Medulla oblongata (tissue), 1 donor: ENCODE measurements at regions not wholly inside any gene's neighbourhood (a gene's known extent, or its start where the extent isn't known, plus 50 kb on each side); places are given as distances from the start of the nearest gene placed in this dataset.

Source experiments
- DNase-seq: peaks from one replicate; pipeline ENCODE4 v3.0.0-alpha.2; 2015; ENCODE audit errors: extremely low spot score

DNA sequence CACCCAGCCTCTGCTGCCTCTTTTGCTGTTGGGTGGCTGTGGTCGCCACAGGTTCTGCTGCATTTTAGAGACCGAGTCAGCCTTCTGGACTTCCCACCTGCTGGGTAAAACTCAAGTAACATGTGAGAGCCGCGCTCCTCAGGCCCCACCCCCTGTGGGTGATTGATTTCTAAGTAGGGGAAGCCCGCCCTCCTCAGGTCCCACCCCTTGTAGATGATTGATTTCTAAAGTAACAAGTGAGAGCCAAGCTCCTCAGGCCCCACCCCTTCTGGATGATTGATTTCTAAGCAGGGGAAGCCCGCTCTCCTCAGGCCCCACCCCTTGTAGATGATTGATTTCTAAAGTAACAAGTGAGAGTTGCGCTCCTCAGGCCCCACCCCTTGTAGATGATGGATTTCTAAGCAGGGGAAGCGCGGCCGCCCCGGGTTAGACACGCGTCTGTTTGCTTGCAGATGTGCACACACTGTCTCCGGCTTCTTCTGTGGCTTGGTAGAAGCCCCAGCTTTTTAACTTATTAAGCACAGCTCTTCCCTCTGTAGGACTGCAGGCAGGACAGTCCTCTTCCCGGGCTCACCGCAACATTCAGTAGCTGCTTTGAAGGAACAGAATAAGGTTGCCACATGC lies 83.4 kb downstream of the FAM43A start:
- DNase-seq: peak; percentile 96

DNA sequence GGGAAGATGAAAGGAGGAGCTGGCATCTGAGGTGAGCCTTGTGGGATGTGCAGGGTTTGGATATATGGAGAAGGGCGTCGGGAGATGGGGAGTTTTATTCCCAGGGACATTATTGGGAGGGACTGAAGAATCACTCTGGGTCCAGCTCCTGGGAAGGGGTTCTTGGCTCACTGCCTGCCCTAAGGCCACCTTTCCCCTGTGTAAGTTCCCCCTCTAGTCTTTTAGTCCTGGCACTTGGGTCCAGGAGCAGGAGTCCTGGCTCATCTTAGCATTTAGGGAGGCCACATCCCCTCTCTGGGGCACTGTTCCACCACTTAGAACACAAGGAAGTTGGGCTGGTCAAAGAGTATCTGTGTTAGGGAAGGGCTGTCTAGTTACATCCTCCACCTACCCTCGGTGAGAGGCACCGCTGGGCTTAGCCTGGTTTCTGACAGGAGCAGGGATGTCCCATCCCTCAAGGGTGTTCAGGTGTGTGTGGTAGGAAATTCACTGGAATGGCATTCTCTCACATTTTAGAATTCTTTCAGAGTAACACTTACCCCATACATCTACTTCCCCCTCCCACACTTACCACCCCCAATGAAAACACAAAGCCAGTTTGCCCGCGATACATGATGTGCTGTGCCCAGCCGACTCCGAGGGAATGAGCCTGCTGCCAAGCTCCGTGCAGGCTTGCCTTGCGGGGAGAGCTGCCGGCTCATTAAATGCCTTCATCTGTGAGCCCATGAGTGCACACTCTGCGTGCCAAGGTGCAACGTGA lies 86.7 kb downstream of the FAM43A start:
- DNase-seq: no peak

GRCh38 chr3:194773216-194773615 lies 87.5 kb downstream of the FAM43A start:
- no peak for DNase-seq

GRCh38 chr3:194773771-194774455 lies 88.2 kb downstream of the FAM43A start:
- DNase-seq: no peak

DNA sequence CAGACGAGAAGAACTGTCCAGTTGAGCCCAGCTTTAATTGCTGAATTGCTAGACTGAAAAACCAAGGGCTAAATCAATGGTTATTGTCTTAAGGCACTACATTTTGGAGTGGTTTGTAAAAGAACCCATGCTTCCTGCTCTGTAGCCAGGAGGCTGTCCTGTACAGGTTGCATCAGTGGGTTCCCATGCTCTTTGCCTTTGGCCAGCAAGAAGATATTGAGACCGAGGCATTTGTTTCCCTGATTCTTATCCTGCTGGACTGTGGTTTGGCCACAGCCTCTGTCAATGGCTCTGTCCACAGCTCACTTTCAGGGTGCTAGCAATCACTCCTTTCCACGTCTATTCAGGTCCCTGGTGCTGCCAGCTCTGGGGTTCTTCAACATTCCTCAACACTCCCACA lies 89.6 kb downstream of the FAM43A start:
- DNase-seq: no peak

DNA sequence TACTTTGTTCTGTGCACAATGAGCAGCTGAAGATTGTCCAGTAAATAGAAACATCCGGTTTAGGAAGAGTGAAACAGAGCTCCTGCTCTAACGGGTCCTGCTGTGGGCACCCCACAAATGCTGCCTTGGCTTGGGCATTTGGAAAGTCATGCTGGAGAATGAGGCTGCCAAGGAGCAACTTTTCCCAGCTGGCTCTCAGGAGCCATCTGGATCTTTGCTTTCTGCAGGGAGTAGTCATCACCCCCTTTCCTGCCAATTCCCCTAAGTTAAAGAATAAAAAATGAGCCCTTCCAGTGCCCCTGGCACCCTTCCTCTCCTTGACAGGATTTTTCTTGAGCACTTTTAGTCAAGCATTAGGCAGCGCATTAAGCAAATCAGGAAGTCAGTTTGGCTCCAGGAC lies 90.0 kb downstream of the FAM43A start:
- no peak for DNase-seq

GRCh38 chr3:194777729-194778128 lies 92.0 kb downstream of the FAM43A start:
- DNase-seq: no peak

DNA sequence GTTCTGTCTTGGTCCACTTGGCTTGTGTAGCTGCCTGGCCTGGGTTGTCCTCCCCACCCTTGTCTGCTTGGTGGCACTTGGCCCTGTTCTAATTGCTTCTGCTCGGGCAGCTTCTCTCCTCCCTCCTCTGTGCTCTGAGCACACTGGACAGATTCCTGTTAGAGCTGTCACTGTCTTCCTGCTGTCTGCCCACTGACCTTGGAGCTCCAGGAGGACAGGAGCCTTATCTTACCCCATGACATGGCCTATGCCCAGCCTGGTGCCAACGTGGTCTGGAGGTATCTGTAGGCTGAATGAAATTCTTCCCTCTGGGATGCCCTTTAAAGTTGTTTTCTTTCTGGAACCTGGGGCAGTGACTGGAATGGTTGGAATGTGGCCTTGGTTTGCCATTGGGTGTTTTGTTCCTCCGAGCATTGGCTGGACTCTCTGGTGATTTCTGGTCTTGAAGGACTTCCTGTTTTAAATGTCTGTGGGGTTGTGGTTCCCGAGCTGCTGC lies 94.1 kb downstream of the FAM43A start:
- DNase-seq: no peak

DNA sequence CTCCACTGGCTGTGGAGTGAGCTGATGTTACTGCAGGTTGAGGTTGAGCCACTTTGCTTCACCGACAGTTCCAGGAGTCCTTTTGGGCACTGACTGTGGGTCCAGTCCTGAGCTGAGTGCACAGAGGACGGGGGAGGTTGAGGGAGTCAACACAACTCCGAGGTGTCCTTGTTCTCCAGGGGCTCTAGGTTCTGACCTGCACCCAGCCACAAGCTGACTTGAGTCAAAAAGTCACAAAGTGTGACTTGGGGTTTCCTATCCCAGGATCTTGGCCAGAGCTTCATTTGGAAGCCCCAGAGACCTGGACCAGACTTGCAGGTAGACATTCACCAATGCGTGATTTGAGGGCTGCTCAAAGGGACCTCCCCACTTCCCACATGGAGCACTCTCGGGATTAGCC lies 95.0 kb downstream of the FAM43A start:
- no peak for DNase-seq

GRCh38 chr3:194781617-194782016 lies 95.9 kb downstream of the FAM43A start:
- no peak for DNase-seq

DNA sequence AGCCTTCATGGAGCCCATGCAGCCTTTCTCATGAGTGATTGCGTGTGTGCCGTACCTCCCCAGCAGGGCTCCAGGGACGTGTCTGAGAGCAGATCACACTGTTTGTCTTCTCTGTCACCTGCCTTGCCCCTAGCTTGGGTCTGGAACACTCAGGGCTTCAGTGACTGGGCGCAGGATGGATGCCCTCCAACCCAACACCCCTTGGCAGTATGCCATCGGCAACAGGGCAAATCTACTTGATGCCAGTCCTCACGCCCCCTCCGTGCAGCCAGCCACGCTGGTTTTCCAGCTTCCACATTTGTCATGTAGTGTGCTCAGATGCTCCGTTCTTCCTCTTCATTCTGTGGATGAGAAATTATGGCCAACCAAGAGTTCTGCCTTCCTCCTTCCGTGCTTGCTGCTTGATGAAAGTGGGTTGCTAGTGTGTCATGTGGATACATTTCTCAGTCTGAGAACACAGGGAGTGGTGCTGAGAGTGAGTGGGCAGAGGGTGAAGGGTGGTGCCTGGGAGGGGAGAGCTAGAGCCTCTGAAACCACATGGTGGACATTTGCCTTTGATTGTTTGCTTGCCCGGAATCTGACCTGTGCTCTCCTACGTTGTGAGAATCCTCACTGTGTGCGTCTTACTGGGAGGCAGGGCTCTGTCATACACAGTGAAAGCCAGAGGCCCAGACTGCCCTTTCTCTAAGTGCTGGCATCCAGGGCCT lies 97.2 kb downstream of the FAM43A start:
- no peak for DNase-seq

DNA sequence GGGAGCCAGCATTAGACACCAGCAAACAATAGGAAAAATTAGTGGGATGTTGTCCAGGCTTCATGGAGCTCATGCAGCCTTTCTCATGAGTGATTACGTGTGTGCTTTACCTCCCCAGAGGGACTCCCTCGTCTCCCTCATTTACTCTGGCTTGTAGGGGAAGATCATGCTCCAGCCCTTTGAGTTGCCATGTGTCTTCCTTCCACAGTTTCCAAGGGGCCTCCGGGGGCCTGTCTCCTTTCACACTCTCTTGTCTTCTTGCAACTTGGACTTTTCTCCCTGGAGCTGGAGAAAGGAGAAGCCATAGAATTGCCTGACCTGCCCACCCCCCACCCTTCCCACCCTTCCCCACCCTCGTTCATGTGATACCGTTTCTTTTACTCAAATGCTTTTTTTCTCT lies 98.7 kb downstream of the FAM43A start:
- no peak for DNase-seq

DNA sequence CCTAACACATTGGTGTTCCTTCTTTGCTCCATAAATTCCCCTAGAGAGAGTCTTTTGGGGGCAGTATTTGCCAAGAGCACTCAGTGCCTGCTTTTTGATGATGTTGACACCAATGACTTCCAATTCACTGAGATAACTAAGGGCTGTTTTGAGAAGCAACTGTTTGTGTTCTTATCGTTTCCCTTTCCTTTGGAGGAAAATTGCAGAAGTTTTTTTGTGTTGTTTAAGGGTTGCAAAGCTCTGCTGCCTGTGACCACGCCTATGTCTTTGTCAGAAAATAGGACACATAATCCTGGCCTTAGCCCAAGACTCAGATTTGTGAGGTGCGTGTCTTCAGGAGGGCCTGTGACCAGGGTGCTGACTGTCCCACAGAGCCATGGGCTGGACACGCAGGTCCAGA lies 99.6 kb downstream of the FAM43A start:
- DNase-seq: no peak

DNA sequence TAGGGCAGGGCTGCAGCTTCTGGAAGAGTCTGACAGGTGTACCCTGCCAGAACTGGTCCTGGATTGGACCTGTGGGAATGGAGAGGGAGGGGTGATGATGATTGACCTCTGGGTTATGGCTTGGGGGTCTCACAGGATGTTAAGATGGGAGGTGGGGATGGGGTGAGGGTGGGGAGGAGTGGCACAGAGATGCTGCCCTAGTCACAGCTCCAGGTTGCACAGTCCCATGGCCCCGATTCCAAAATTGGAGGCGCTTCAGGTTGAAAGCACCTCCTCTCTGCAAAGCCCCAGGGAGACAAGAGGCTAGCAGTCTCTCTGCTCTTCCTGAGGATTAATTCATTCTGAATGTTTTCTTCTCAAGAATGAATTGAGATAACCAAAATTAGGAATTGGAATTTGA lies 101.4 kb downstream of the FAM43A start:
- DNase-seq: no peak

GRCh38 chr3:194787650-194788049 lies 102.0 kb downstream of the FAM43A start:
- no peak for DNase-seq

DNA sequence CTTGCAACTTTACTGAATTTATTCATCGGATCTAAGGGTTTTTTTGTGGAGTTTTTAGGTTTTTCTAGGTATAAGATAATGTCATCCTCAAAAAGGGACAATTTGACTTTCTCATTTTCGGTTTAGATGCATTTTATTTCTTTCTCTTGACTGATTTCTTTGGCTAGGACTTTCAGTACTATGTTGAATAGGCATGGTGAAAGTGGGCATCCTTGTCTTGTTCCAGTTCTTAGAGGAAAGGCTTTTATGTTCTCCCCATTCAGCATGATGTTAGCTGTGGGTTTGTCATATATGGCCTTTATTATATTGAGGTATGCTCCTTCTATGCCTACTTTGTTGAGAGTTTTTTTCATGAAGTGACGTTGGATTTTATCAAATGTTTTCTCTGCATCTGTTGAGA lies 106.7 kb downstream of the FAM43A start:
- DNase-seq: no peak

- no peak for DNase-seq
Measured at GRCh38 chr3:194797555-194798250, 112.0 kb downstream of the FAM43A start.

DNA sequence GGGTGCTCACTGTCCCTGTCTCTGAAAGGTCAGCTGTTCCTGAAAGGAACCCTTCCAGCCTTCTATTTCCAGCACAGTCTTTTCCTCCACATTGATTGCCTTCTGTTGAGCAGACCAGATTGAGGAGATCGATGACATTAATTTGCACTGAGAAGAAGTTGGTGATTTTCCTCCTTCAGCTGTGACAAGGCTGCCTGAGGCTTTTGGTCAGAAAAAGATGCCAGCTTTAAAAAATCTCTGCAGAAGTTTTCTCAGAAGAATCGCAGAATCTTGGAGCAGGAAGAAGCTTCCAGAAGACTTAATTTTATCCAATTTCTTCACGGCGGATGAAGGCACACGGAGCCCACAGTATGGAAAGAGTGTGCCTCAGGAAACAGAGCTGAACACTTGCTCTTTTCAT lies 112.8 kb downstream of the FAM43A start:
- DNase-seq: no peak

GRCh38 chr3:194800002-194800401 lies 114.3 kb downstream of the FAM43A start:
- DNase-seq: no peak

DNA sequence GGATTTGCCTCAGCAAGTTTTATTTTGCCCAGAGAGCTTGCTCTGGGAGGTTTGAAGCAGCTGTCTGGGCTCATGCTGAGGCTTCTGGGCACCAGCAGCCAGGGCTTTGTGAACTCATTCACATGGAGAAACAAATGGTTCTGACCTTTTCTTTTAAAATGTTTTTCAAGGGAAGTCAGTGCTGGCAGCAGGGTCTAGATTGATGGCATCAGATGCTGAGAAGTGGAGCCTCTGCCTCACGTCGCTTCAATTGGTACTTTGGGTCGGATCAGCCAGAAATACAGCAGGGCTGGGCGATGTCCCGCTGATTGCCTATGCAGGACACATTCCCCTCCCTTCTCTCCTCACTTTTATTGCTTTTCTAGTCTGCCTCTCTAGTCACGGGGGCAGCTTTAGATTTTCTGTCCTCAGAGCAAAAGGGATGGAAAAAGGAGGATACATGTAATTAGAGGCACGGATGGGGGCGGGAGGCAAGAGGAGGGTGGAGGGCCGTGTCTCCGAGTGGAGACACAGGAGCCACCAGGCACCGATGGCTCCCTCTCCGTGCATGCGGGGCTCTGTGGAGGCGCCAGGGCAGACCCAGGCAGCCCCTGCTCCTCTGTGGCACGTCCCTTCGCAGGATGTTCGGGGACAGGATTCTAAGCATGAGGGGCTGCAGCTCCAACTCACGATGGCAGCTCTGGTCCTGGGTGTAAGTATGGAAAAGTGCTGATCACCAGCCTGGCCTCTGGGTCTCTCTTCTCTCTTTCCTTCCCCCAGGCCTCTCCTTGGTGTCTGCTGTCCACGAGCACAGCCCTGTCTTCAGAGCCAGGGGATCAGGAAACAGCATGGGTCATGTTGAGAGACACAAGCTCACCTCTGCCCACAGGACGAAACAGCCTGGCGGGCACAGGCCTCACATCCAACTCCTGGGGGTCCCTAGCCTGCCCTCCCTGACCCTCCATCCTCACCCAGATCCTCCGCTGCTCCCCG lies 116.1 kb downstream of the FAM43A start:
- DNase-seq: peak; percentile 50
